H9 (cell line): ENCODE measurements at regions not wholly inside any gene's neighbourhood (a gene's known extent, or its start where the extent isn't known, plus 50 kb on each side); places are given as distances from the start of the nearest gene placed in this dataset.

Experiments used
- DNase-seq: peaks from one replicate; pipeline ENCODE4 v3.0.0-alpha.2; 2017
- H2AFZ ChIP-seq: one replicate; pipeline ENCODE4 v1.6.1; 2013; ENCODE audit warnings: mild to moderate bottlenecking, low read length, control low read depth, moderate library complexity
- H2AK5ac ChIP-seq: 2 replicates; pipeline ENCODE4 v1.6.1; 2013; ENCODE audit warnings: low read length, control low read depth, mixed read lengths; ENCODE audit not compliant: insufficient read length
- H2BK120ac ChIP-seq: one replicate; pipeline ENCODE4 v1.6.1; 2013; ENCODE audit warnings: low read depth, mild to moderate bottlenecking, low read length, control low read depth, inconsistent platforms; ENCODE audit not compliant: poor library complexity, severe bottlenecking
- H2BK12ac ChIP-seq: 2 replicates; pipeline ENCODE4 v1.6.1; 2013; ENCODE audit warnings: low read length, control low read depth, mixed read lengths, low read depth; ENCODE audit not compliant: insufficient read length
- H2BK15ac ChIP-seq: 2 replicates; pipeline ENCODE4 v1.6.1; 2013; ENCODE audit warnings: low read depth, low read length, control low read depth
- H2BK20ac ChIP-seq: one replicate; pipeline ENCODE4 v1.6.1; 2013; ENCODE audit warnings: low read depth, mild to moderate bottlenecking, low read length, control low read depth, inconsistent platforms; ENCODE audit not compliant: poor library complexity, severe bottlenecking
- H2BK5ac ChIP-seq: 2 replicates; pipeline ENCODE4 v1.6.1; 2013; ENCODE audit warnings: low read length, control low read depth, mixed read lengths; ENCODE audit not compliant: insufficient read length
- H3K14ac ChIP-seq: 2 replicates; pipeline ENCODE4 v1.6.1; 2013; ENCODE audit warnings: low read length, control low read depth; ENCODE audit not compliant: insufficient read depth
- H3K18ac ChIP-seq: 2 replicates; pipeline ENCODE4 v1.6.1; 2013; ENCODE audit warnings: low read depth, mild to moderate bottlenecking, mixed read lengths, low read length, control low read depth; ENCODE audit not compliant: insufficient read length
- H3K23ac ChIP-seq: 2 replicates; pipeline ENCODE4 v1.6.1; 2013; ENCODE audit warnings: low read length, control low read depth, mixed read lengths, low read depth; ENCODE audit not compliant: insufficient read length
- H3K23me2 ChIP-seq: 2 replicates; pipeline ENCODE4 v1.6.1; 2013; ENCODE audit warnings: low read depth, mild to moderate bottlenecking, mixed read lengths, low read length, control low read depth; ENCODE audit not compliant: insufficient read length, poor library complexity, severe bottlenecking
- H3K27ac ChIP-seq: 2 replicates; pipeline ENCODE4 v1.5.1; 2013; ENCODE audit warnings: low read length, control low read depth, mixed read lengths, low read depth; ENCODE audit not compliant: insufficient read length
- H3K27me3 ChIP-seq: 2 replicates; pipeline ENCODE4 v1.6.1; 2013; ENCODE audit warnings: low read length, control low read depth, inconsistent platforms; ENCODE audit not compliant: insufficient read depth
- H3K4ac ChIP-seq: 2 replicates; pipeline ENCODE4 v1.6.1; 2013; ENCODE audit warnings: low read depth, mild to moderate bottlenecking, control low read depth, inconsistent platforms, low read length, moderate library complexity
- H3K4me1 ChIP-seq: 2 replicates; pipeline ENCODE4 v1.6.1; 2013; ENCODE audit warnings: low read length, control low read depth, inconsistent platforms; ENCODE audit not compliant: insufficient read depth
- H3K4me2 ChIP-seq: 2 replicates; pipeline ENCODE4 v1.6.1; 2013; ENCODE audit warnings: low read length, control low read depth, mixed read lengths; ENCODE audit not compliant: insufficient read length, insufficient read depth
- H3K56ac ChIP-seq: 2 replicates; pipeline ENCODE4 v1.6.1; 2013; ENCODE audit warnings: low read depth, mild to moderate bottlenecking, mixed read lengths, low read length, control low read depth; ENCODE audit not compliant: insufficient read length
- H3K79me1 ChIP-seq: 2 replicates; pipeline ENCODE4 v1.6.1; 2013; ENCODE audit warnings: low read depth, mild to moderate bottlenecking, moderate library complexity, low read length, control low read depth, inconsistent platforms; ENCODE audit not compliant: insufficient read depth, poor library complexity, severe bottlenecking
- H3K79me2 ChIP-seq: 2 replicates; pipeline ENCODE4 v1.6.1; 2013; ENCODE audit warnings: low read length, control low read depth, inconsistent platforms; ENCODE audit not compliant: insufficient read depth
- H3K9ac ChIP-seq: 2 replicates; pipeline ENCODE4 v1.6.1; 2013; ENCODE audit warnings: low read length, control low read depth, mixed read lengths; ENCODE audit not compliant: insufficient read length; ENCODE audit errors: extremely low read depth
- H3K9me3 ChIP-seq: one replicate; pipeline ENCODE4 v1.6.1; 2013; ENCODE audit warnings: low read depth, low read length, inconsistent platforms; ENCODE audit not compliant: control insufficient read depth
- H3T11ph ChIP-seq: one replicate; pipeline ENCODE4 v1.6.1; 2013; ENCODE audit warnings: mild to moderate bottlenecking, low read length, control low read depth, inconsistent platforms
- H4K20me1 ChIP-seq: one replicate; pipeline ENCODE4 v1.6.1; 2013; ENCODE audit not compliant: control insufficient read depth, insufficient read length, insufficient read depth
- H4K5ac ChIP-seq: 2 replicates; pipeline ENCODE4 v1.6.1; 2013; ENCODE audit warnings: low read depth, mild to moderate bottlenecking, mixed read lengths, low read length, control low read depth; ENCODE audit not compliant: insufficient read length
- H4K8ac ChIP-seq: replicated peaks from 2 replicates; pipeline ENCODE4 v1.6.1; 2013; ENCODE audit warnings: low read length, control low read depth, mixed read lengths, low read depth; ENCODE audit not compliant: insufficient read length
- H4K91ac ChIP-seq: 2 replicates; pipeline ENCODE4 v1.6.1; 2013; ENCODE audit warnings: low read depth, mild to moderate bottlenecking, moderate library complexity, mixed read lengths, low read length, control low read depth; ENCODE audit not compliant: insufficient read length
- H3K27ac Mint-ChIP-seq, 3 experiments: 2 replicates in 2 of 3; 3 replicates in 1 of 3; pipeline ENCODE4 v1.8.0; 2020 to 2021; ENCODE audit warnings: mixed read lengths in 3 of 3, mild to moderate bottlenecking in 1 of 3, moderate library complexity in 1 of 3
- H3K27me3 Mint-ChIP-seq: 2 replicates; pipeline ENCODE4 v1.8.0; 2021; ENCODE audit warnings: low read depth, mild to moderate bottlenecking, moderate library complexity, mixed read lengths
- H3K36me3 Mint-ChIP-seq, 3 experiments: 2 replicates in 2 of 3; 3 replicates in 1 of 3; pipeline ENCODE4 v1.8.0; 2020 to 2021; ENCODE audit warnings: low read depth in 3 of 3, mixed read lengths in 3 of 3; ENCODE audit not compliant: insufficient read depth in 1 of 3
- H3K4me1 Mint-ChIP-seq, 2 experiments: 2 replicates each; pipeline ENCODE4 v1.8.0; 2020; ENCODE audit warnings: mixed read lengths in 2 of 2
- H3K4me3 Mint-ChIP-seq, 2 experiments: 2 replicates in 1 of 2; 3 replicates in 1 of 2; pipeline ENCODE4 v1.8.0; 2020 to 2021; ENCODE audit warnings: mild to moderate bottlenecking in 2 of 2, mixed read lengths in 2 of 2, moderate library complexity in 1 of 2
- H3K9me3 Mint-ChIP-seq, 2 experiments: 2 replicates in 1 of 2; 3 replicates in 1 of 2; pipeline ENCODE4 v1.8.0; 2020; ENCODE audit warnings: mild to moderate bottlenecking in 2 of 2, mixed read lengths in 2 of 2, moderate library complexity in 1 of 2
- CTCF ChIP-seq: fragments of 200-600 bp; sonication (generic); conservative IDR thresholded peaks from 3 replicates; pipeline ENCODE4 v1.8.0; 2021; ENCODE audit warnings: antibody characterized with exemption, mild to moderate bottlenecking
- WGBS: extraction: QIAGEN DNeasy Blood & Tissue Kit; methylation state at CpG from one replicate; pipeline ENCODE4 v1.1.7; 2013; ENCODE audit warnings: missing lambda C conversion rate, low lambda C conversion rate, mixed read lengths; ENCODE audit not compliant: insufficient read length; ENCODE audit errors: extremely low coverage; 5-methylcytosine and 5-hydroxymethylcytosine counted together

- Histone ChIP-seq H4K8ac (no peak overlapping the region), H2BK5ac (no peak overlapping the region), H3K79me2 (no peaks in the 10 kb centered on the region), H4K5ac (no peak overlapping the region), H3K4me1 (no peaks in the 10 kb centered on the region), H2BK20ac (no peak overlapping the region), H2AFZ (no peak overlapping the region), H2BK15ac (no peak overlapping the region), H3K9me3 (no peaks in the 10 kb centered on the region), H3K14ac (no peak overlapping the region), H3K4me2 (no peak overlapping the region), H2BK12ac (no peak overlapping the region), H2BK120ac (no peak overlapping the region), H3K4ac (no peak overlapping the region), H3T11ph (no peak overlapping the region), H3K27me3 (no peaks in the 10 kb centered on the region), H3K79me1 (no peaks in the 10 kb centered on the region), H2AK5ac (no peak overlapping the region), H4K20me1 (no peaks in the 10 kb centered on the region), H3K56ac (no peak overlapping the region), H3K18ac (no peak overlapping the region), H4K91ac (no peak overlapping the region), H3K9ac (no peak overlapping the region), H3K23me2 (no peaks in the 10 kb centered on the region), H3K23ac (no peak overlapping the region), H3K27ac (no peak overlapping the region)
- Mint-ChIP-seq H3K9me3 (peaks cover 0 to 2% of the 10 kb centered on the region in 2 experiments; a peak in 2 of 5 replicates), H3K4me3 (no peak overlapping the region), H3K27ac (no peak overlapping the region), H3K27me3 (no peaks in the 10 kb centered on the region), H3K36me3 (no peaks in the 10 kb centered on the region), H3K4me1 (no peaks in the 10 kb centered on the region)
- no peak for DNase-seq
- WGBS = no CpG with 5 or more reads among the region's 1 CpG
- no peak for TF ChIP-seq CTCF
Measured at GRCh38 chr4:114072781-114073180, 93.3 kb upstream of the ARSJ start.
